Caco-2 (cell line): ENCODE measurements at regions not wholly inside any gene's neighbourhood (a gene's known extent, or its start where the extent isn't known, plus 50 kb on each side); places are given as distances from the start of the nearest gene placed in this dataset.

Experiments used
- BruUV-seq: library from RNA; stranded (reverse); fragments of 400-500 nt; replicated peaks from 2 replicates; lab custom pipeline; 2021; lab: Mats Ljungman, UMichigan
- CTCF ChIA-PET: fragments of 300-600 bp; sonication (Branson Sonifier 250); formaldehyde crosslinking; loops from one replicate; lab custom pipeline; 2022; ENCODE audit warnings: antibody characterized with exemption; lab: Charles Lee
- POLR2A ChIA-PET: fragments of 300-600 bp; sonication (Branson Sonifier 250); formaldehyde crosslinking; loops from one replicate; lab custom pipeline; 2022; ENCODE audit warnings: antibody characterized with exemption; lab: Charles Lee
- DNase-seq, 2 experiments: peaks; one replicate each; pipeline versions ENCODE4 v3.0.0 to v3.0.0-alpha.2; 2020 to 2022
- H3K27me3 ChIP-seq: replicated peaks from 2 replicates; pipeline ENCODE4 v1.6.0; 2011; ENCODE audit warnings: low read length; ENCODE audit not compliant: control insufficient read depth, insufficient read depth
- H3K36me3 ChIP-seq: 2 replicates; pipeline ENCODE4 v1.5.1; 2011; ENCODE audit warnings: low read length; ENCODE audit not compliant: control insufficient read depth, insufficient read depth
- H3K4me1 ChIP-seq: fragments of 250-450 bp; sonication (Bioruptor Pico); 2 replicates; pipeline ENCODE4 v1.5.1; 2020; ENCODE audit warnings: mild to moderate bottlenecking
- H3K4me3 ChIP-seq: 2 replicates; pipeline ENCODE4 v1.5.1; 2011; ENCODE audit warnings: low read depth, mild to moderate bottlenecking, control low read depth, low read length
- H3K9me3 ChIP-seq: fragments of 250-450 bp; sonication (Bioruptor Pico); 2 replicates; pipeline ENCODE4 v1.5.1; 2020; ENCODE audit warnings: mild to moderate bottlenecking, moderate library complexity
- H3K27ac Mint-ChIP-seq: one replicate; pipeline ENCODE4 v1.8.0; 2022; ENCODE audit warnings: mixed read lengths; ENCODE audit not compliant: unreplicated experiment
- H3K27me3 Mint-ChIP-seq: one replicate; pipeline ENCODE4 v1.8.0; 2022; ENCODE audit warnings: mixed read lengths; ENCODE audit not compliant: insufficient read depth, unreplicated experiment
- H3K36me3 Mint-ChIP-seq: one replicate; pipeline ENCODE4 v1.8.0; 2022; ENCODE audit warnings: mild to moderate bottlenecking, mixed read lengths; ENCODE audit not compliant: insufficient read depth, unreplicated experiment
- H3K4me1 Mint-ChIP-seq: one replicate; pipeline ENCODE4 v1.8.0; 2022; ENCODE audit warnings: low read depth, mixed read lengths; ENCODE audit not compliant: unreplicated experiment
- H3K4me3 Mint-ChIP-seq: one replicate; pipeline ENCODE4 v1.8.0; 2022; ENCODE audit warnings: mild to moderate bottlenecking, moderate library complexity, mixed read lengths; ENCODE audit not compliant: unreplicated experiment
- H3K9me3 Mint-ChIP-seq: one replicate; pipeline ENCODE4 v1.8.0; 2022; ENCODE audit warnings: mixed read lengths; ENCODE audit not compliant: unreplicated experiment
- intact Hi-C: fragments of 100-400 bp; cut with micrococcal nuclease; formaldehyde crosslinking; loops from one replicate; pipeline ENCODE4 v1.10.0; 2022; ENCODE audit not compliant: unreplicated experiment
- TF ChIP-seq, protein P1 (sequence below), 2 experiments: fragments of 200-600 bp in 1 of 2; IDR thresholded peaks; 1 replicate in 1 of 2; 2 replicates in 1 of 2; pipeline versions ENCODE4 v1.5.1 to v1.8.0; 2011 to 2022; ENCODE audit warnings: antibody characterized with exemption in 1 of 2, control low read depth in 1 of 2, inconsistent platforms in 1 of 2, low read depth in 1 of 2, low read length in 1 of 2, mild to moderate bottlenecking in 1 of 2, moderate library complexity in 1 of 2; ENCODE audit not compliant: insufficient read depth in 1 of 2, severe bottlenecking in 1 of 2, unreplicated experiment in 1 of 2

DNA sequence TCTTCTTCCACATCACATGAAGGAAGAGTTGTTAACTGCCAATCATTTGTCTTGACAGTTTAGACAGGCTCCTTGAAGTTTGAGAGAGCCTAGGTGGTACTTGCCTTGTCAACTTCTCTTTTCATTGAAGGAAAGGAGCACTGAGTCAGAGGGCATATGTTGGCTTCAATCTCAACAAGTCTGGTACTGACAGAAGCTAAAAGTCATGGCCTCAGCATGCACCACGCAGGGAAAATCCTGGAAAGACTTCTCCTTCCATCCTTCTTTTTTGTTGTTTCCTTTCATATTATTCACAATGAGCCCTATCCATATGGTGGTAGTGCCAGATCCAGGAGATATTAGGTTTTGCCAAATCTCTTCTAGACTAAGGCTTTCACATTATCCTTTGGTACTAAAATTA lies 1272.5 kb downstream of the ROBO1 start:
- Histone ChIP-seq H3K27me3 (no peaks in the 10 kb centered on the region), H3K4me1 (no peaks in the 10 kb centered on the region), H3K9me3 (no peaks in the 10 kb centered on the region), H3K4me3 (no peak overlapping the region), H3K36me3 (no peaks in the 10 kb centered on the region)
- no peak for DNase-seq
- no peaks in the 10 kb centered on the region for H3K4me1 Mint-ChIP-seq
- POLR2A ChIA-PET: no interaction called here
- H3K4me3 Mint-ChIP-seq: no peak overlapping the region
- intact Hi-C loops: no loop called here
- H3K27me3 Mint-ChIP-seq: no peaks in the 10 kb centered on the region
- TF ChIP-seq, protein P1, sequence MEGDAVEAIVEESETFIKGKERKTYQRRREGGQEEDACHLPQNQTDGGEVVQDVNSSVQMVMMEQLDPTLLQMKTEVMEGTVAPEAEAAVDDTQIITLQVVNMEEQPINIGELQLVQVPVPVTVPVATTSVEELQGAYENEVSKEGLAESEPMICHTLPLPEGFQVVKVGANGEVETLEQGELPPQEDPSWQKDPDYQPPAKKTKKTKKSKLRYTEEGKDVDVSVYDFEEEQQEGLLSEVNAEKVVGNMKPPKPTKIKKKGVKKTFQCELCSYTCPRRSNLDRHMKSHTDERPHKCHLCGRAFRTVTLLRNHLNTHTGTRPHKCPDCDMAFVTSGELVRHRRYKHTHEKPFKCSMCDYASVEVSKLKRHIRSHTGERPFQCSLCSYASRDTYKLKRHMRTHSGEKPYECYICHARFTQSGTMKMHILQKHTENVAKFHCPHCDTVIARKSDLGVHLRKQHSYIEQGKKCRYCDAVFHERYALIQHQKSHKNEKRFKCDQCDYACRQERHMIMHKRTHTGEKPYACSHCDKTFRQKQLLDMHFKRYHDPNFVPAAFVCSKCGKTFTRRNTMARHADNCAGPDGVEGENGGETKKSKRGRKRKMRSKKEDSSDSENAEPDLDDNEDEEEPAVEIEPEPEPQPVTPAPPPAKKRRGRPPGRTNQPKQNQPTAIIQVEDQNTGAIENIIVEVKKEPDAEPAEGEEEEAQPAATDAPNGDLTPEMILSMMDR (IDR thresholded peaks at IDR 0.05; ENCODE audit: insufficient read depth in 1 of 2, low read depth in 1 of 2, low read length in 1 of 2, severe bottlenecking in 1 of 2, unreplicated experiment in 1 of 2): no peak
- CTCF ChIA-PET: no interaction called here
- BruUV-seq: no TSS peak
- H3K9me3 Mint-ChIP-seq: no peaks in the 10 kb centered on the region
- H3K36me3 Mint-ChIP-seq: no peaks in the 10 kb centered on the region
- H3K27ac Mint-ChIP-seq: no peak overlapping the region

DNA sequence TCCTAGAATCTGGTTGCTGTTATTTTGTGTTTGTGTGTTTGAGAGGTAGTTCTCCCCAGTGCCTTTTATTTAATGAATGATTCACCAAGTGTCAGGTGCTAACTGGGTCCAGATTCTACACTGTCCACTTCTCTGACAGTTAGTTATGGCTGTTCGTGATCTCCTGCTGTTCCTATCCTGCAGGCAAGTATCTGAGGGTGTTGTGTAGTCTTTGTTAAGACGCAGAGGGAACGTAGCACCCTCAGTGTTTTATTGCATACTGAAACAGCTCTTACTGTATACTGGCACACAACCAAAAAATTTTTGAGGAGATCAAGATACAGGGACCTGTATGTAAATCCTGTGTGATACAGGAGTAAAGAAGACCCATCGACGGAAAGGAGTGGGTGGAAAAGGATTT lies 1271.3 kb downstream of the ROBO1 start:
- DNase-seq: no peak
- no TSS peak for BruUV-seq
- Histone ChIP-seq H3K4me1 (no peaks in the 10 kb centered on the region), H3K4me3 (no peak overlapping the region), H3K9me3 (no peaks in the 10 kb centered on the region), H3K27me3 (no peaks in the 10 kb centered on the region), H3K36me3 (no peaks in the 10 kb centered on the region)
- no peaks in the 10 kb centered on the region for H3K36me3 Mint-ChIP-seq
- intact Hi-C loops: no loop called here
- no peak overlapping the region for H3K4me3 Mint-ChIP-seq
- no peak overlapping the region for H3K27ac Mint-ChIP-seq
- no peaks in the 10 kb centered on the region for H3K27me3 Mint-ChIP-seq
- CTCF ChIA-PET: no interaction called here
- TF ChIP-seq, protein P1 (IDR thresholded peaks at IDR 0.05; ENCODE audit: insufficient read depth in 1 of 2, low read depth in 1 of 2, low read length in 1 of 2, severe bottlenecking in 1 of 2, unreplicated experiment in 1 of 2): no peak
- POLR2A ChIA-PET: interaction anchor here (0.6 kb wide), 1 partner anchor 1014 kb away, joined by 4 read pairs; no protein-coding TSS in a partner anchor
- no peaks in the 10 kb centered on the region for H3K9me3 Mint-ChIP-seq
- H3K4me1 Mint-ChIP-seq: no peaks in the 10 kb centered on the region

DNA sequence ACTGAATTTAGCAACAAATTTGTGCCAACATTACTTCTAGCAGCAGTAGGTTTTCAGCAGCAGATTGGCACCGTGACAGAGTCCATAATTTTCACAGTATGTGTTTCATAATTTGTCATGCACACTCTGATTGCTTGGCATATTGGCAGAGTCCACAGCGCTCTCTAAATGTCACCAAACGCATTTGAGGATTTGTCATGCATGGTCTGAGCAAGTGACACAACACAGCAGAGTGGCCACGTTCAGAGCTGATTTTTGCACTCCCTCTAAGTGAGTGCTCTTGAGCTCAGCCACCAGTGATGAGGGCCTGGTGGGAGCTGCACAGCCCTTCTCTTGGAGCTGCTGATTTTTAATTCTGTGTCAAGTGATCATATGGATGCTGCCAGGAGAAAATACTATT lies 1270.8 kb downstream of the ROBO1 start:
- Histone ChIP-seq H3K4me1 (no peaks in the 10 kb centered on the region), H3K4me3 (no peak overlapping the region), H3K9me3 (no peaks in the 10 kb centered on the region), H3K36me3 (no peaks in the 10 kb centered on the region), H3K27me3 (no peaks in the 10 kb centered on the region)
- BruUV-seq: no TSS peak
- no peak overlapping the region for H3K4me3 Mint-ChIP-seq
- H3K27me3 Mint-ChIP-seq: no peaks in the 10 kb centered on the region
- no peak for DNase-seq
- H3K36me3 Mint-ChIP-seq: no peaks in the 10 kb centered on the region
- TF ChIP-seq, protein P1 (IDR thresholded peaks at IDR 0.05; ENCODE audit: insufficient read depth in 1 of 2, low read depth in 1 of 2, low read length in 1 of 2, severe bottlenecking in 1 of 2, unreplicated experiment in 1 of 2): no peak
- intact Hi-C loops: no loop called here
- H3K27ac Mint-ChIP-seq: no peak overlapping the region
- ChIA-PET CTCF (no interaction called here), POLR2A (no interaction called here)
- no peaks in the 10 kb centered on the region for H3K4me1 Mint-ChIP-seq
- H3K9me3 Mint-ChIP-seq: no peaks in the 10 kb centered on the region
